DMS79 treated with DMSO at 0.1 percent for 48 hours (cell line): ENCODE measurements at regions not wholly inside any gene's neighbourhood (a gene's known extent, or its start where the extent isn't known, plus 50 kb on each side); places are given as distances from the start of the nearest gene placed in this dataset.

ENCODE experiments used
- DNase-seq: peaks from one replicate; lab custom pipeline; 2025; lab: John Stamatoyannopoulos, UW

- no peak for DNase-seq
These were observed 554.0 kb downstream of the MDFIC start for GRCh38 chr7:115475761-115476385.

- DNase-seq, result no peak
These were observed 553.3 kb downstream of the MDFIC start for GRCh38 chr7:115475206-115475605.

GRCh38 chr7:115474137-115474536, 552.2 kb downstream of the MDFIC start:
- DNase-seq, result no peak

- DNase-seq, result no peak
These were observed 550.0 kb downstream of the MDFIC start for GRCh38 chr7:115471891-115472290.

GRCh38 chr7:115462301-115463015, 540.6 kb downstream of the MDFIC start:
- no peak for DNase-seq

GRCh38 chr7:115449689-115450088, 527.8 kb downstream of the MDFIC start:
- no peak for DNase-seq

GRCh38 chr7:115447495-115447894, 525.6 kb downstream of the MDFIC start:
- no peak for DNase-seq

GRCh38 chr7:115441033-115441432, 519.1 kb downstream of the MDFIC start:
- no peak for DNase-seq

GRCh38 chr7:115435178-115435577, 513.3 kb downstream of the MDFIC start:
- DNase-seq, result no peak

GRCh38 chr7:115429918-115430317, 508.0 kb downstream of the MDFIC start:
- DNase-seq, result no peak

GRCh38 chr7:115417662-115418061, 495.8 kb downstream of the MDFIC start:
- no peak for DNase-seq

GRCh38 chr7:115410972-115411686, 489.2 kb downstream of the MDFIC start:
- no peak for DNase-seq

- no peak for DNase-seq
These were observed 488.5 kb downstream of the MDFIC start for GRCh38 chr7:115410434-115410820.

GRCh38 chr7:115409682-115410433, 488.0 kb downstream of the MDFIC start:
- no peak for DNase-seq

GRCh38 chr7:115406219-115406618, 484.3 kb downstream of the MDFIC start:
- DNase-seq, result no peak

GRCh38 chr7:115387137-115387536, 465.2 kb downstream of the MDFIC start:
- no peak for DNase-seq

- DNase-seq, result no peak
These were observed 457.4 kb downstream of the MDFIC start for GRCh38 chr7:115379321-115379720.

- no peak for DNase-seq
These were observed 447.1 kb downstream of the MDFIC start for GRCh38 chr7:115368998-115369397.

GRCh38 chr7:115363916-115364315, 442.0 kb downstream of the MDFIC start:
- DNase-seq, result no peak

- no peak for DNase-seq
These were observed 438.1 kb downstream of the MDFIC start for GRCh38 chr7:115359955-115360354.

- no peak for DNase-seq
These were observed 437.2 kb downstream of the MDFIC start for GRCh38 chr7:115359119-115359518.

- DNase-seq, result no peak
These were observed 435.8 kb downstream of the MDFIC start for GRCh38 chr7:115357703-115357999.
